ENCODE measurements at regions not wholly inside any gene's neighbourhood (a gene's known extent, or its start where the extent isn't known, plus 50 kb on each side); places are given as distances from the start of the nearest gene placed in this dataset.

DNA sequence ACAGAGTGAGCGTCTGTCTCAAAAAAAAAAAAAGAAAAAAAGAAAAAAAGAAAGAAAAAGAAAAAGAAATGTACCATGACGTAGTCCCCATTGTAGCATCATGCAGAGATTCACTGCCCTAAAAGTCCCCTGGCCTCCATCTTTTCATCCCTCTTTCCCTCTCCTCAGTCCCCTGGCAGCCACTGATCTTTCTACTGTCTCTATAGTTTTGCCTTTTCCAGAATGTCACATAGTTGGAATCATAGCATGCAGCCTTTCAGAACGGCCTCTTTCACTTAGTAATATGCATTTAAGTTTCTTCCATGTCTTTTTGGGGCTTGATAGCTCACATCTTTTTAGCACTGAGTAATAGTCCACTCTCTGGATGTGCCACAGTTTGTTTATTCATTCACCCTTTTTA is 60.5 kb upstream of the NCOR2 start:
- Histone ChIP-seq H3K27me3 (ENCODE audit: control insufficient read depth in 1 of 2, insufficient read depth in 2 of 2, low read length in 1 of 2) (no peaks in the 10 kb centered on the region), H3K9me3 (ENCODE audit: control insufficient read depth, low read length) (no peaks in the 10 kb centered on the region), H3K36me3 (ENCODE audit: control insufficient read depth in 1 of 2, insufficient read depth in 2 of 2, low read length in 1 of 2) (no peaks in the 10 kb centered on the region), H3K4me1 (ENCODE audit: control insufficient read depth in 1 of 2, insufficient read depth in 2 of 2, low read length in 2 of 2) (no peaks in the 10 kb centered on the region), H3K4me3 (ENCODE audit: low read length in 2 of 2) (no peak overlapping the region), H3K27ac (ENCODE audit: low read depth in 1 of 2, low read length in 2 of 2) (no peak overlapping the region)
- DNase-seq = no peak
- intact Hi-C loops (cut with DNase I) = loop anchor here in 1 of 2 donors (5.0 kb wide), 1 partner anchor 49 kb away; no protein-coding TSS in a partner anchor
- WGBS, 2 donors = 87 to 95% methylated on average over 3 of the region's 3 CpGs
- ATAC-seq (ENCODE audit: low FRiP score) = no peak

DNA sequence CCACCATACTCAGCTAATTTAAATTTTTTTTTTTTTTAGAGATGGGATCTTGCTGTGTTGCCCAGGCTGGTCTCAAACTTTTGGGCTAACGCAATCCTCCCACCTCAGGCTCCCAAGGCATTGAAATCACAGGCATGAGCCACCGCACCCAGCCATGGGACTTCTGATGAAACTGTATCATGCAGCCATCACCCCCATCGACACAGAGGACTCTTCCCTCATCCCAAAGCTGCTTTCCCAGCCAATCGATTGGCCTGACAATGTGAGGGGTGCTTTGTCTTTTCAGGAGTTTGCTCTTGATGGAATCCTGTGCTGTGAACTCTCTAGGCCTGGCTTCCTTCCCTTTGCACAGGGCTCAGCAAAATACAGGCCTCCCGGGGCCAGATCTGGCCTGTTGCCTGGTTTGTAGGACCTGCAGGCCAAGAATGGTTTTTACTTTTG is 59.6 kb upstream of the NCOR2 start:
- 54 to 62% methylated on average over 5 of the region's 5 CpGs for WGBS, 2 donors
- H3K4me1 ChIP-seq (ENCODE audit: control insufficient read depth in 1 of 2, insufficient read depth in 2 of 2, low read length in 2 of 2) = no peaks in the 10 kb centered on the region
- no peaks in the 10 kb centered on the region for H3K27me3 ChIP-seq (ENCODE audit: control insufficient read depth in 1 of 2, insufficient read depth in 2 of 2, low read length in 1 of 2)
- H3K27ac ChIP-seq (ENCODE audit: low read depth in 1 of 2, low read length in 2 of 2) = peak overlapping the region in 1 of 2 donors; percentile 10
- no peaks in the 10 kb centered on the region for H3K36me3 ChIP-seq (ENCODE audit: control insufficient read depth in 1 of 2, insufficient read depth in 2 of 2, low read length in 1 of 2)
- H3K9me3 ChIP-seq (ENCODE audit: control insufficient read depth, low read length) = no peaks in the 10 kb centered on the region
- intact Hi-C loops (cut with DNase I) = loop anchor here in 1 of 2 donors (5.0 kb wide), 1 partner anchor 50 kb away; no protein-coding TSS in a partner anchor
- H3K4me3 ChIP-seq (ENCODE audit: low read length in 2 of 2) = no peak overlapping the region
- peak; percentile 84 to 88 for DNase-seq
- ATAC-seq (ENCODE audit: low FRiP score) = peak; percentile 74

DNA sequence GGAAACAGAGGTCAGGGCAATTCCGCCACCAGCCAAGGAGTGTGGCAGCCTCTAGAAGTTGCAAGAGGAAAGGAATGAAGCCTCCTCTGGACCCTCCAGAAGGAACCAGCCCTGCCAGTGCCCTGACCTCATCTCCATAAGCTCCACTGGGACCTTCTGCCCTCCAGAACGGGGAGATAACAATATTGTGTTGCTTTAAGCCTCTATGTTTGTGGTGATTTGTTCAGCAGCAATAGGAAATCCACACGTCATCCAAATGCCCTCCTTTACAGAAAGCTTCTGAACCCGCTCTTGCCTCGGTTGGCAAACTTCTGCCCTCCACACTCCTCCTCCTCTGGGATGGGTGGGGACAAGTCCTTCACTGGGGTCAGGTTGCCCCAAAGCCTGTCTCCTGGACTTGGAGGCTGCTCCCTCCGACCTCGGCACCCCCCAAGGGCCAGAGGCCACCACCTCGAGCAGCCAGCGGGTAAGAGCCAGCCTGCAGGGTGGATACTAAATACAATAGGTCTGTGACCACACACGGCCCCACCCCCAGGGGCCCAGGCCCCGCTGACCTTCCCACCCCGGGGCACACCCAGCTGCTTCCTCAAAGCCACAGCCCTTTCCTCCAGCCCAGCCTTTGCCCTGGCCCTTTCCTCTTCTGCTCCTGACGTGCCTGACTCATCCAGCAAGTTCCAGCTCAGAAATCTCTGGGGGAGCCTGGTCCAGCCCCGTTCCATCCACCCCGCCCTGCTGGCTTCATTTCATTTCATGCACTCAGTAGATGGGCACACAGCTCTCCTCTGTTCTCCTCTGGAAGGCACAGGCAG is 58.7 kb upstream of the NCOR2 start:
- intact Hi-C loops (cut with DNase I) = loop anchor here in 1 of 2 donors (5.0 kb wide), 1 partner anchor 51 kb away; no protein-coding TSS in a partner anchor
- Histone ChIP-seq H3K27ac (ENCODE audit: low read depth in 1 of 2, low read length in 2 of 2) (no peak overlapping the region), H3K9me3 (ENCODE audit: control insufficient read depth, low read length) (no peaks in the 10 kb centered on the region), H3K4me3 (ENCODE audit: low read length in 2 of 2) (no peak overlapping the region), H3K27me3 (ENCODE audit: control insufficient read depth in 1 of 2, insufficient read depth in 2 of 2, low read length in 1 of 2) (no peaks in the 10 kb centered on the region), H3K36me3 (ENCODE audit: control insufficient read depth in 1 of 2, insufficient read depth in 2 of 2, low read length in 1 of 2) (no peaks in the 10 kb centered on the region), H3K4me1 (ENCODE audit: control insufficient read depth in 1 of 2, insufficient read depth in 2 of 2, low read length in 2 of 2) (no peaks in the 10 kb centered on the region)
- ATAC-seq (ENCODE audit: low FRiP score) (peak; percentile 90), DNase-seq (peak; percentile 94 to 95)
- 25 to 29% methylated on average over 12 to 15 of the region's 15 CpGs for WGBS, 2 donors

DNA sequence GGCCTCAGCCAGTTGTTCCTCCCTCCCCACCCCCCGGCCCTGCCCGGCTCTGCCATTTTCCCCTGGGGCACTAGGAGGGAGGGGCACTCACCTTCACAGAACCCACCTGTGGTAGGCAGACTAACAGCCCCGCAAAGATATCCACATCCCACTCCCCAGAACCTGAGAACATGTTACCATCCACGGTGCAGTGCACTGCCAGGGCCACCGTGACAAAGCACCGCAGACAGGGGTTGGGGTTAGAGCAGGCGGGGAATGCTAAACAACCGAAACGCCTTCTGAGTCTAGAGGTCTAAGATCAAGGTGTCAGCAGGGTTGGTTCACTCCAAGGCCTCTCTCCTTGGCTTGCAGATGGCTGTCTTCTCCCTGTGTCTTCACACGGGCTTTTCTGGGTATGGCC is 57.4 kb upstream of the NCOR2 start:
- no peak overlapping the region for H3K27ac ChIP-seq (ENCODE audit: low read depth in 1 of 2, low read length in 2 of 2)
- H3K36me3 ChIP-seq (ENCODE audit: control insufficient read depth in 1 of 2, insufficient read depth in 2 of 2, low read length in 1 of 2) = no peaks in the 10 kb centered on the region
- H3K27me3 ChIP-seq (ENCODE audit: control insufficient read depth in 1 of 2, insufficient read depth in 2 of 2, low read length in 1 of 2) = no peaks in the 10 kb centered on the region
- ATAC-seq (ENCODE audit: low FRiP score) = no peak
- 92 to 93% methylated on average over 10 of the region's 10 CpGs for WGBS, 2 donors
- no peaks in the 10 kb centered on the region for H3K9me3 ChIP-seq (ENCODE audit: control insufficient read depth, low read length)
- intact Hi-C loops (cut with DNase I) = loop anchor here in 1 of 2 donors (5.0 kb wide), 4 partner anchors 52 to 122 kb away; partner anchors contain the start of gene NCOR2
- DNase-seq = no peak
- H3K4me3 ChIP-seq (ENCODE audit: low read length in 2 of 2) = no peak overlapping the region
- no peaks in the 10 kb centered on the region for H3K4me1 ChIP-seq (ENCODE audit: control insufficient read depth in 1 of 2, insufficient read depth in 2 of 2, low read length in 2 of 2)

DNA sequence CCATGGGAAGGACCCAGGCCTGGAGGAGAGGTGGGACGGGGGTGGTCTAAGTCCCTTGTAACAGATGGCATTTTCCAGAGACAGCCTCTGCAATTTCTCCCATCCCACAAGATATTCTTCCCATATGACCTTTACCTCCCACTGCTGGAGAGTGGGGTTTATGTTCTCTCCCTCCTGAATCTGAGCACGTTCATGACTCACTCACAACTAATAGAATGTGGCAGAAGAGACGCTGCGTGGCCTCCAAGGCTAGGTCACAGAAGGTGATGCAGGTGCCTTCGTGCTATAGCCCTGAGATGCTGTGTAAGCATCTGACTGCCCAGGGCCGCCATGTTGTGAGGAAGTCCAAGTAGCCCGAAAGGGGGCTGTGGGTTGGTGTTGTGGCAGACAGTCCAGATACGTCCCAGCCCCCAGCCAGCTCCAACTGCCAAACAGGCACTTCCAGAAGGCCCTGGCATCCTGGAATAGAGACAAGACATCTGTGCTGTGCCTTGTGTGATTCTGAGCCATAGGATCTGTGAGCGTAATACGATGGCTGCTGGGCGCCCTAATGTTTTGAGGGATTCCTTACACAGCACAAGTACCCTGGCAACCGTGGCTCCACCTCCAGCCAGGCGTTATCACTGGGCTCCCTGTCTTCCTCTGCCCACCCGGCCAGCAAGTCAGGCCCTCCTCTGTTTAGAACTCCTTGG is 56.1 kb upstream of the NCOR2 start:
- DNase-seq = no peak
- no peak overlapping the region for H3K27ac ChIP-seq (ENCODE audit: low read depth in 1 of 2, low read length in 2 of 2)
- 93 to 97% methylated on average over 14 of the region's 14 CpGs for WGBS, 2 donors
- ATAC-seq (ENCODE audit: low FRiP score) = no peak
- no peaks in the 10 kb centered on the region for H3K27me3 ChIP-seq (ENCODE audit: control insufficient read depth in 1 of 2, insufficient read depth in 2 of 2, low read length in 1 of 2)
- intact Hi-C loops (cut with DNase I) = loop anchor here in 1 of 2 donors (5.0 kb wide), 3 partner anchors 56 to 124 kb away; partner anchors contain the start of gene NCOR2
- no peaks in the 10 kb centered on the region for H3K9me3 ChIP-seq (ENCODE audit: control insufficient read depth, low read length)
- H3K4me3 ChIP-seq (ENCODE audit: low read length in 2 of 2) = no peak overlapping the region
- no peaks in the 10 kb centered on the region for H3K36me3 ChIP-seq (ENCODE audit: control insufficient read depth in 1 of 2, insufficient read depth in 2 of 2, low read length in 1 of 2)
- H3K4me1 ChIP-seq (ENCODE audit: control insufficient read depth in 1 of 2, insufficient read depth in 2 of 2, low read length in 2 of 2) = no peaks in the 10 kb centered on the region

DNA sequence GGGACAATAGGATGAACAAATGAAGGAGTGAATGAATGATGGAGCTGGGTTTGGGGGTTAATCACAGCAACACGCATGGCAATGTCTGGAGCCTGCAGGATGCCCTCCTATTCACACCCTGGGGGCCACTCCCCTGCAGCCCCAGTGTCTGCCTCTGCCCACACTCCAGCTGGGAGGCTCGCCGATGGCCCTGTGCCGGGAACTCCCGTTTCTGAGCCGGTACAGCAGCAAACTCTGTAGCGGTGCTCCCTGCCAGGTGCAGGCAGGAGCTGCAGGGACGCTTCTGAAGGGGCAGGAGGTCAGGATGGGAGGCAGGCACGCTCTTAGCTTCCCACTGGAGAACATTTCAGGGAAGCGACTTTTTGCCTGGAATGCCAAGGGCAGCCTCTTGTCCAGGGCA is 55.4 kb upstream of the NCOR2 start:
- H3K36me3 ChIP-seq (ENCODE audit: control insufficient read depth in 1 of 2, insufficient read depth in 2 of 2, low read length in 1 of 2) = no peaks in the 10 kb centered on the region
- DNase-seq (no peak), ATAC-seq (ENCODE audit: low FRiP score) (no peak)
- intact Hi-C loops (cut with DNase I) = loop anchor here in 1 of 2 donors (5.0 kb wide), 3 partner anchors 55 to 125 kb away; partner anchors contain the start of gene NCOR2
- no peaks in the 10 kb centered on the region for H3K27me3 ChIP-seq (ENCODE audit: control insufficient read depth in 1 of 2, insufficient read depth in 2 of 2, low read length in 1 of 2)
- H3K4me3 ChIP-seq (ENCODE audit: low read length in 2 of 2) = no peak overlapping the region
- no peaks in the 10 kb centered on the region for H3K4me1 ChIP-seq (ENCODE audit: control insufficient read depth in 1 of 2, insufficient read depth in 2 of 2, low read length in 2 of 2)
- H3K27ac ChIP-seq (ENCODE audit: low read depth in 1 of 2, low read length in 2 of 2) = no peak overlapping the region
- H3K9me3 ChIP-seq (ENCODE audit: control insufficient read depth, low read length) = no peaks in the 10 kb centered on the region
- 70 to 71% methylated on average over 10 of the region's 10 CpGs for WGBS, 2 donors

DNA sequence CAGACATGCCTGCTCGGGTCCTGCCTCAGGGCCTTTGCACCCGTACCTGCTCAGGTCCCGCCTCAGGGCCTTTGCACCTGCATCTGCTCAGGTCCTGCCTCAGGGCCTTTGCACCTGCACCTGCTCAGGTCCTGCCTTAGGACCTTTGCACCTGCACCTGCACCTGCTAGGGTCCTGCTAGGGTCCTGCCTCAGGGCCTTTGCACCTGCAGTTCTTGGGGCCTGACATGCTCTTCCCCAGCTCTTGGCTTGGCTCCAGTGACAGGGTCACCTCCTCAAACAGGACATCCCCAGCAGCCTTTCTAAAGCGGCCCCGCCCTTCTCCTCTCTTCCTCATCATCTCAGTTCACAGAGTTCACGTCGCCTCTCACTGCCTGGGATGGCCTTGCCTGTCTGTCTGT is 54.9 kb upstream of the NCOR2 start:
- Histone ChIP-seq H3K4me1 (ENCODE audit: control insufficient read depth in 1 of 2, insufficient read depth in 2 of 2, low read length in 2 of 2) (no peaks in the 10 kb centered on the region), H3K9me3 (ENCODE audit: control insufficient read depth, low read length) (no peaks in the 10 kb centered on the region), H3K27me3 (ENCODE audit: control insufficient read depth in 1 of 2, insufficient read depth in 2 of 2, low read length in 1 of 2) (no peaks in the 10 kb centered on the region), H3K4me3 (ENCODE audit: low read length in 2 of 2) (no peak overlapping the region), H3K27ac (ENCODE audit: low read depth in 1 of 2, low read length in 2 of 2) (no peak overlapping the region), H3K36me3 (ENCODE audit: control insufficient read depth in 1 of 2, insufficient read depth in 2 of 2, low read length in 1 of 2) (no peaks in the 10 kb centered on the region)
- ATAC-seq (ENCODE audit: low FRiP score) (no peak), DNase-seq (no peak)
- intact Hi-C loops (cut with DNase I) = loop anchor here in 1 of 2 donors (5.0 kb wide), 3 partner anchors 55 to 125 kb away; partner anchors contain the start of gene NCOR2
- 96 to 97% methylated on average over 5 to 7 of the region's 7 CpGs for WGBS, 2 donors

DNA sequence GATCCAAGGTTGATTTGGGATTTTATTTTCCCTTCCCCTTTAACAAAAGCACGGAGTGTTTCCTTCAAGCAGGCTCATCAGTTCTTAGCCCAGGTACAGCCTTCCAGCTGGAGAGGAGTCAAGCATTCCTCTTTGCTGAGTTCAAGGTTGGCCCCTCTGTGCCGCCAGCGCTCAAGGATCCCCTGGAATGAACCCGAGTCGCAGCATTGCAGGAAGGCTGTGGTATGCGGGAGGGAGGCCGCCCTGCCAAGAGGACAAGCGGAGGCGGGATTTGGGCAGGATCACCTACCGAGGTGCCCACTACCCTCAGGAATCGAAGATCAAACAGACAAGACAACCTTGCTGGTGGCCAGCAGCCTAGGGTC is 53.9 kb upstream of the NCOR2 start:
- Histone ChIP-seq H3K27ac (ENCODE audit: low read depth in 1 of 2, low read length in 2 of 2) (peak overlapping the region in 1 of 2 donors; percentile 68), H3K36me3 (ENCODE audit: control insufficient read depth in 1 of 2, insufficient read depth in 2 of 2, low read length in 1 of 2) (no peaks in the 10 kb centered on the region), H3K4me1 (ENCODE audit: control insufficient read depth in 1 of 2, insufficient read depth in 2 of 2, low read length in 2 of 2) (no peaks in the 10 kb centered on the region), H3K9me3 (ENCODE audit: control insufficient read depth, low read length) (no peaks in the 10 kb centered on the region), H3K27me3 (ENCODE audit: control insufficient read depth in 1 of 2, insufficient read depth in 2 of 2, low read length in 1 of 2) (no peaks in the 10 kb centered on the region), H3K4me3 (ENCODE audit: low read length in 2 of 2) (no peak overlapping the region)
- ATAC-seq (ENCODE audit: low FRiP score) (peak; percentile 71), DNase-seq (peak; percentile 86 to 90)
- 4 to 9% methylated on average over 11 of the region's 11 CpGs for WGBS, 2 donors
- intact Hi-C loops (cut with DNase I) = loop anchor here in 1 of 2 donors (5.0 kb wide), 3 partner anchors 54 to 126 kb away; partner anchors contain the start of gene NCOR2

Data from aorta (tissue), 5 donors.